Amniotic epithelial cell (primary cell): ENCODE measurements at regions not wholly inside any gene's neighbourhood (a gene's known extent, or its start where the extent isn't known, plus 50 kb on each side); places are given as distances from the start of the nearest gene placed in this dataset.
"Not testable (repeated sequence)": the region's sequence is repeated elsewhere in the genome, so short reads cannot be mapped to it uniquely, and the experiment has no call there.

Source experiments
- DNase-seq: peaks from one replicate; pipeline ENCODE4 v3.0.0-alpha.2; 2010; ENCODE audit warnings: low read depth

DNA sequence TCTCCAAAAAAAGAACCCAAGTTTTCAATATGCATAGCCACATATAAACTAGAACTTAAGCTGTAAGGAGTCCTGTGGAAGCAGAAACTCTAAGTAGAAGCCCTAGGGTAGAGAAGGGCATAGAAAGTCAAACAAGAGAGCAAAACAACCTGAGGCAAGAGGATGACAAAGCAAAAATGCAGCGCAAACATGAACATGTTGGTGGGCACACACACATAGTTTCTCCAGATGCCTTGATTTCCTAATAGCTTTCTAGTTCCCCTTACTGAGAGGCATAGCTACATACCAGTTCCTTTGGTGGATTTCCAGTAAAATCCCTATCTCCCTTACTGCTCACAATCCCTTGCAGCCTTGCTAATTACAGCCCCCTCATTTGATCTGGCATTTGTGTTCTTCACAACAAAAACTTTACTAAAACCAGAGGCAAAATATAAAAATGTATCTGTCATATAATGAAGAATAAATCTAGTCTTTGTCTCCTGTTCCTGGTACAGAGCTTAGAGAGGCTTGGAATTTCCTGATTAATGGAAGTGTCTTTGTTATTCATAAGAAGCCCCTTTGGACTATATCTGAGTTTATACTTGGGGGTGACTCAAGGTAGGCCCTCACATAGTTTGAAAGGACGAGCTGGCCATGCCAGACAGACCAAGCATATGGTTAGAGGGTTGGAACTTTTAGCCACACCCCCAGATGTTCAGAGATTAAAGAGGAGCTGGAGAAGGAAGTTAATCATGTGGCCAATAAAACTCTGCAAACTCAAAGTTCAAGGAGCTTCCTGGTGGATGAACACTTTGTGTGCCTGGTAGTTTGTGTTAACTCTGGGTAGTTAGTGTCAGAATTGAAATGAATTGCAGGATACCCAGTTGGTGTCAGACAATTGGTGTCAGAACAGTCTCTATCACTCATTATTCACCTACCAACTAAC lies 52.7 kb upstream of the ZCCHC13 start:
- peak; percentile 95 for DNase-seq

- peak; percentile 27 for DNase-seq
Measured at GRCh38 chrX:74250574-74250973, 53.4 kb upstream of the ZCCHC13 start.

- DNase-seq: no peak
Measured at GRCh38 chrX:74249963-74250362, 54.0 kb upstream of the ZCCHC13 start.

- peak; percentile 50 for DNase-seq
Measured at GRCh38 chrX:74248889-74249288, 55.1 kb upstream of the ZCCHC13 start.

GRCh38 chrX:74246524-74246923 lies 57.5 kb upstream of the ZCCHC13 start:
- DNase-seq: peak; percentile 61

DNA sequence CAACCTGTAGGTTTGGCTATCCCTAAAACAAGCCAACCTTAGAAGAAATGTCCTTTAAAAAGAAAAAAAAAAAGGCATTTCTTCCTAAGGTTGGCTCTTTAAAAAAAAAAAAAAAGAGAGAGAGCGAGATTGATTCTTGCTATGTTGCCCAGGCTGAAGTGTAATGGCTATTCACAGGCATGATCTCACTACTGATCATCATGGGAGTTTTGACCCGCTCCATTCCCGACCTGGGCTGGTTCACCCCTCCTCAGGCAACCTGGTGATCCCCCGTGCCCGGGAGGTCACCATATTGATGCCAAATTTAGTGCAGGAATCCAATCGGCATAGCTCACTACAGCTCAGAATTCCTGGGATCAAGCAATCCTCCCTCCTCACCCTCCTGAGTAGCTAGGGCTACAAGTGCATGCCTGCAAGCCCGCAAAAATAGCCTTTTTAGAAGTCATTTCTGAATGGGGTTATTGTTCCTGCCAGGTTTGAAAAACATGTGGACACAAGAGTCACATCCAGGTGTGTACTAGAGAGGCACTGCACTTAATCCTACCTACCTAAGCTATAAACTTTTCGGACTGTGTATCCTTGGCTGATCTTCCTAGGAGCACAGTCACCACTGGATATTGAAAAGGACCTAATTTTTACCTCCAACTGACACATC lies 61.4 kb upstream of the ZCCHC13 start:
- peak; percentile 32 for DNase-seq

DNA sequence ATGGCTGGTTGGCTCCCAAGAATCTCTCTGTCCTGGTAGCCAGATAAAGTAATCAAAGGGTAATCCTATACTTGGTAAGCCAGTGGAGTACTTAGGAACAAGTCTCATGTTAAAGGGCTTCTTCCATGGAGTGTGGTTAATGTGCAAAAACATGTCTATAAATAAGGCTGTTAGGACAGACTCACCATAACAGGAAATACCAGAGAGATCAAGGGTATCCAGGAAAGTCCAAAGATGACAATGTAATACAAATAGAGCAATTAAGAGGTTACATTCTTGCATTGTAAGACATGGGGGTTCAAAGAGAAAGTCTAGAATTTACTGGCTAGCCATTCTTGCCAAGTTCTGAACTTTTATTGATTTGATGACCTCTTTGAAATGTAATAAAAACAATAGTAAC lies 61.9 kb upstream of the ZCCHC13 start:
- peak; percentile 90 for DNase-seq

GRCh38 chrX:74238771-74239170 lies 65.2 kb upstream of the ZCCHC13 start:
- no peak for DNase-seq

GRCh38 chrX:74234818-74235217 lies 69.2 kb upstream of the ZCCHC13 start:
- no peak for DNase-seq

GRCh38 chrX:74232859-74233258 lies 71.1 kb upstream of the ZCCHC13 start:
- DNase-seq: peak; percentile 46

DNA sequence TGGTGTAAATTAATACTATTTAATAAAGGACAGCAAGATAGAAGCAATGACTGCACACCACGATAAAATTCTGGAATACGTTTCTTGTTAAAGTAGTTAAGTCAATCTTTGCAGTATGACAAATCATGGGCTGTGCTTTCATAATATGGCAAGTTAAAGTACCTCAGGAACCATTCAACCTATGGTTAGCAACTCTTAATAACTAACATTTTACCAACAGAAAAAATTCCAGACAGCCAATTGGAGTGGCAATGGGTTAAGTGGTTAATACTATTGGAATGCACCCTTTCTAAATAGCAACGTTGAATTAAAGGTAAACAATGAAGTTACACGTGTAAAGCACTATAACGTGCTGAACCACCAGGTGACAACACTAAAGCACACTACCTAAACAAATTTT lies 72.4 kb upstream of the ZCCHC13 start:
- DNase-seq: no peak

DNA sequence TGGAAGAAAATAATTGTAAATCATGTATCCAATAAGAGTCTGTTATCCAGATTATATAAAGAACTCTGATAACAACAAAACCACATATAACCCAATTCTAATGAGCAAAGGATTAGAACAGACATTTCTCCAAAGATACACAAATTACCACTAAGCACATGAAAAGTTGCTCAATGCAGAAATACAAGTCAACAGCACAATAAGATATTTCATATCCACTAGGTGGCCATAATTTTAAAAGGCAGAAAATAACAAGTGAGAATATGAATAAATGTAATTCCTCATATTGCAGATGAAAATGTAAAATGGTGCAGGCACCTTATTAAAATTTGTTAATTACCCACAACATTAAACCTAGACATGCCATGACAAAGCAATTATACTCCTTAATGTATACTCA lies 73.9 kb upstream of the ZCCHC13 start:
- peak; percentile 54 for DNase-seq

GRCh38 chrX:74225111-74225510 lies 78.9 kb upstream of the ZCCHC13 start:
- DNase-seq: no peak

DNA sequence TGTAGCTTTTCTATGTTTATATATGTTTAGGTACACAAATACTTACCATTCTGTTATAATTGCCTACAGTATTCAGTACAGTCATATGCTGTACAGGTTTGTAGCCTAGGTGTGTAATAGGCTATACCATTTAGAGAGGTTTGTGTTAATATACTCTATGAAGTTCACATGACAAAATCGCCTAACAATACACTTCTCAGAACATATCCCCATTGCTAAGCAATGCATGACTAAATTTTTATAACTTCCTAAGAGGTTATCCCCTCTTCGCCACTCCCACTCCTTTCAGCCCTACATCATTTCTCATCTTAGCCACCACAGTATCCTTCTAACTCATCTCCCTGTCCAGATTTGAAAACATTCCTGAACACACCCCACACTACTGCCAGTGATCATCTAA lies 83.7 kb upstream of the ZCCHC13 start:
- peak; percentile 25 for DNase-seq

DNA sequence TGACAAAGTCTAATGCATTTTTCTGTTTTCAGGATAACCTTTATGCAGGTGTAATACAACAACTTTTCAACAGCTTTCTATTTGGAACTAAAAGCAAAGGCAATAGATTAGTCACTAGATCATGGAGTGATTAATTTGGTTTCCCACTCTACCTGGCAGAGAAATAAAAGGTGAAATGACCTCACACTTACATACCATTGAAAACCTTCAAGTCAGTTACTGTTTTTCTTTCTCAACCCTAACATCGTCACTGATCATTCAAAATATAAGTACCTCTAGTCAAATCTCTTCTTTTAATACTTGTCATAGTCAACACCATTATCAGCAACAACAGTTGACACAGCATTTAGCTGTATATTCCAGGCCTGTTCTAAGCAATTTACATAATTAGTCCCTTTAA lies 85.1 kb upstream of the ZCCHC13 start:
- DNase-seq: no peak

DNA sequence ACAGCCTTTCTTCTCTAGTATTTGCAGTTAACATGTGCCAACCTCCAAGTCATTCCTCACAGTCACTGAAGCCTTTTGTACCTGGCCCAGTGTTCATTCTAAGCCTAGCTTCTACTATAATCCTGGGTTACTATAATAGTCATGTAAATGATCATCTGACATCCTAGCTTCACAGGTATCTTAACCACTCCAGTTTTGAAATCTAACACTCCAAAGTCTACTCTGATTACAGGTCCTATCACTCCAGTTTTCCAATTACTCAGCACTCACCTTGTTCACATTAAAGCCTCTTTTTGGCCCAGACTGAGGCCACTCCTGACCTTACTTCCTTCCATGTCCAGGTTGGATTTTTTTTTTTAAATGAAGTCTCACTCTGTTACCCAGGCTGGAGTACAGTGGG lies 87.6 kb upstream of the ZCCHC13 start:
- no peak for DNase-seq

GRCh38 chrX:74211911-74212310 lies 92.1 kb upstream of the ZCCHC13 start:
- no peak for DNase-seq

GRCh38 chrX:74207539-74207938 lies 96.4 kb upstream of the ZCCHC13 start:
- no peak for DNase-seq

DNA sequence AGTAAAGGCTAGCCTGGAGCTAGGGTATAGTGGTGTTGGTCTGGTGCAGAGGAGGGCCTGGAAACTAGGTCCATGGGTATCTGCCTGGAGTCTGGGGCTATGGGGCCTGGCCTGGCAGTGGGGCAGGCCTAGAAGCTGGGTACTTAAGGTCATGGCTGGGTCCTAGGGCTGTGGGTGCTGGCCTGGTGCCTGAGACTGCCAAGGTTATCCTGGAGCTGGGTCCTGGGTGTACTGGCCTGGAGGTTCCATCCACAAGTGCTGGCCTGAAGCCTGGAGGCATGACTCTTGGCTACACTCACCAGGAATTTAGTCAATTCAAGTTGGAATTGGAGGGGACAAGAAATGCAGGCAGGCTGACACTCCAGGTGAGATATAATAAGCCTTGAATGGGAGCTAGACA lies 108.4 kb upstream of the ZCCHC13 start:
- no peak for DNase-seq

DNA sequence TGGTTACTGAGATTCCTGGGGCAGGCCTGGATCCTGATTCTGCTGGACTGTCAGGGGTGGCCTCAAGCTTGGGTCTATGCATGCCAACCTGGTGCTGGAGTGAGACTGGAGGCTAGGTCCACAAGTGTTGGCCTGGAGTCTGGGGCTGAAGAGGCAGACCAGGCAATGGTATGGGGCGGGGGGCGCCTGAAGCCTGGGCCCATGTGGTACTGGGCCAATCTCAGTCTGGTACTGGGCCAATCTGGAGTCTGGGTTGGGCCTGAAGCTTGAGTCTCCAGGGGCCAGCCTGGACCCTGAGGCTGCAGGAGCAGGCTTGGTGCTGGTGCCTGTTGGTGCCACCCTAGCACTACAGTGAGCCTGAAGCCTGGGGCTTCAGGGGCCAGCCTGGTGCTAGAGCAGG lies 108.9 kb upstream of the ZCCHC13 start:
- no peak for DNase-seq

- peak; percentile 8 for DNase-seq
Measured at GRCh38 chrX:74187211-74187610, 116.8 kb upstream of the ZCCHC13 start.

- DNase-seq: not testable (repeated sequence)
Measured at GRCh38 chrX:74183047-74183446, 120.9 kb upstream of the ZCCHC13 start.

- not testable (repeated sequence) for DNase-seq
Measured at GRCh38 chrX:74181976-74182375, 122.0 kb upstream of the ZCCHC13 start.
